GM18520 (cell line): ENCODE measurements at regions not wholly inside any gene's neighbourhood (a gene's known extent, or its start where the extent isn't known, plus 50 kb on each side); places are given as distances from the start of the nearest gene placed in this dataset.
"Not testable (repeated sequence)": the region's sequence is repeated elsewhere in the genome, so short reads cannot be mapped to it uniquely, and the experiment has no call there.

Experiments used
- ATAC-seq: cut with Tn5 transposase; IDR thresholded peaks from one replicate; pipeline ENCODE4 v1.9.1; 2021; ENCODE audit not compliant: unreplicated experiment

GRCh38 chr10:34058845-34059614 lies 724.6 kb upstream of the NRP1 start:
- no peak for ATAC-seq

GRCh38 chr10:34055410-34055985 lies 721.0 kb upstream of the NRP1 start:
- ATAC-seq = not testable (repeated sequence)

- no peak for ATAC-seq
Measured at GRCh38 chr10:34049887-34050286, 715.4 kb upstream of the NRP1 start.

GRCh38 chr10:34049469-34049868 lies 715.0 kb upstream of the NRP1 start:
- no peak for ATAC-seq

- ATAC-seq = no peak
Measured at GRCh38 chr10:34047389-34047788, 712.9 kb upstream of the NRP1 start.

GRCh38 chr10:34046506-34047034 lies 712.1 kb upstream of the NRP1 start:
- ATAC-seq = no peak

GRCh38 chr10:34045571-34046190 lies 711.2 kb upstream of the NRP1 start:
- no peak for ATAC-seq

GRCh38 chr10:34041871-34042270 lies 707.4 kb upstream of the NRP1 start:
- no peak for ATAC-seq

- ATAC-seq = no peak
Measured at GRCh38 chr10:34037499-34037898, 703.0 kb upstream of the NRP1 start.

GRCh38 chr10:34035241-34035790 lies 700.8 kb upstream of the NRP1 start:
- ATAC-seq = not testable (repeated sequence)

GRCh38 chr10:34033078-34033477 lies 698.6 kb upstream of the NRP1 start:
- ATAC-seq = no peak

- ATAC-seq = no peak
Measured at GRCh38 chr10:34032564-34032963, 698.1 kb upstream of the NRP1 start.

- ATAC-seq = no peak
Measured at GRCh38 chr10:34031400-34031799, 696.9 kb upstream of the NRP1 start.

GRCh38 chr10:34029455-34029854 lies 695.0 kb upstream of the NRP1 start:
- ATAC-seq = no peak

GRCh38 chr10:34028936-34029335 lies 694.5 kb upstream of the NRP1 start:
- no peak for ATAC-seq

- no peak for ATAC-seq
Measured at GRCh38 chr10:34024693-34025425, 690.4 kb upstream of the NRP1 start.

GRCh38 chr10:34024282-34024681 lies 689.8 kb upstream of the NRP1 start:
- ATAC-seq = no peak

GRCh38 chr10:34022195-34022594 lies 687.7 kb upstream of the NRP1 start:
- no peak for ATAC-seq

- ATAC-seq = no peak
Measured at GRCh38 chr10:34018784-34019183, 684.3 kb upstream of the NRP1 start.

- no peak for ATAC-seq
Measured at GRCh38 chr10:34018129-34018528, 683.7 kb upstream of the NRP1 start.

GRCh38 chr10:34017281-34017680 lies 682.8 kb upstream of the NRP1 start:
- no peak for ATAC-seq
